ENCODE measurements at regions not wholly inside any gene's neighbourhood (a gene's known extent, or its start where the extent isn't known, plus 50 kb on each side); places are given as distances from the start of the nearest gene placed in this dataset.

GRCh38 chr11:38524945-38525344 lies 1926.9 kb upstream of the RAG2 start:
- TF ChIP-seq CTCF (IDR thresholded peaks at IDR 0.05 in 8 of 11, conservative IDR thresholded peaks at IDR 0.05 in 3 of 11) (no peak), POLR2AphosphoS5 (IDR thresholded peaks at IDR 0.05) (no peak), POLR2A (IDR thresholded peaks at IDR 0.05) (no peak)

All from spleen (tissue), 7 donors.